Activated CD4-positive, alpha-beta T cell treated with anti-CD3 and anti-CD28 coated beads, Interleukin-2, Interleukin-4, amounts not matched to agents 100 ng/mL and 50 ng/mL, durations not matched to agents 16 hours and 8 hours (primary cell): ENCODE measurements at regions not wholly inside any gene's neighbourhood (a gene's known extent, or its start where the extent isn't known, plus 50 kb on each side); places are given as distances from the start of the nearest gene placed in this dataset.

ENCODE experiments used
- DNase-seq: peaks from one replicate; pipeline ENCODE4 v3.0.0-alpha.2; 2020; ENCODE audit warnings: low spot score

GRCh38 chr1:221363039-221363438 is 378.9 kb downstream of the DUSP10 start:
- DNase-seq, result no peak

GRCh38 chr1:221366495-221367110 is 375.3 kb downstream of the DUSP10 start:
- no peak for DNase-seq

GRCh38 chr1:221371705-221372104 is 370.2 kb downstream of the DUSP10 start:
- DNase-seq, result no peak

GRCh38 chr1:221373795-221374194 is 368.1 kb downstream of the DUSP10 start:
- no peak for DNase-seq

- DNase-seq, result no peak
Observed at GRCh38 chr1:221376286-221376685, 365.6 kb downstream of the DUSP10 start.

- DNase-seq, result no peak
Observed at GRCh38 chr1:221381910-221382623, 359.8 kb downstream of the DUSP10 start.

GRCh38 chr1:221392453-221392852 is 349.4 kb downstream of the DUSP10 start:
- DNase-seq, result no peak

GRCh38 chr1:221394011-221394544 is 347.8 kb downstream of the DUSP10 start:
- no peak for DNase-seq

GRCh38 chr1:221396526-221396925 is 345.4 kb downstream of the DUSP10 start:
- no peak for DNase-seq

- DNase-seq, result no peak
Observed at GRCh38 chr1:221397141-221397540, 344.7 kb downstream of the DUSP10 start.

GRCh38 chr1:221397606-221398005 is 344.3 kb downstream of the DUSP10 start:
- DNase-seq, result no peak

GRCh38 chr1:221405146-221405545 is 336.7 kb downstream of the DUSP10 start:
- no peak for DNase-seq

GRCh38 chr1:221408117-221408803 is 333.6 kb downstream of the DUSP10 start:
- DNase-seq, result no peak

GRCh38 chr1:221411283-221411682 is 330.6 kb downstream of the DUSP10 start:
- DNase-seq, result no peak

- DNase-seq, result no peak
Observed at GRCh38 chr1:221414772-221415539, 326.9 kb downstream of the DUSP10 start.

- no peak for DNase-seq
Observed at GRCh38 chr1:221415651-221416050, 326.2 kb downstream of the DUSP10 start.

- DNase-seq, result no peak
Observed at GRCh38 chr1:221416142-221416541, 325.7 kb downstream of the DUSP10 start.

GRCh38 chr1:221416723-221417122 is 325.2 kb downstream of the DUSP10 start:
- no peak for DNase-seq

- DNase-seq, result no peak
Observed at GRCh38 chr1:221418346-221418745, 323.5 kb downstream of the DUSP10 start.

- DNase-seq, result no peak
Observed at GRCh38 chr1:221419513-221420095, 322.3 kb downstream of the DUSP10 start.

- DNase-seq, result peak; percentile 20
Observed at GRCh38 chr1:221429264-221429663, 312.6 kb downstream of the DUSP10 start.
